ENCODE measurements at regions not wholly inside any gene's neighbourhood (a gene's known extent, or its start where the extent isn't known, plus 50 kb on each side); places are given as distances from the start of the nearest gene placed in this dataset.
"Not testable (repeated sequence)": the region's sequence is repeated elsewhere in the genome, so short reads cannot be mapped to it uniquely, and the experiment has no call there.

GRCh38 chr2:180705122-180705521, 275.3 kb upstream of the UBE2E3 start:
- no peaks in the 10 kb centered on the region for H3K4me1 Mint-ChIP-seq
- no peak overlapping the region for H3K27ac Mint-ChIP-seq
- H3K4me3 Mint-ChIP-seq, result no peak overlapping the region
- ATAC-seq (no peak), DNase-seq (ENCODE audit: low spot score in 2 of 2) (no peak)
- H3K36me3 Mint-ChIP-seq, result no peaks in the 10 kb centered on the region
- no peaks in the 10 kb centered on the region for H3K9me3 Mint-ChIP-seq

GRCh38 chr2:180699657-180700361, 280.6 kb upstream of the UBE2E3 start:
- H3K36me3 Mint-ChIP-seq, result no peaks in the 10 kb centered on the region
- no peaks in the 10 kb centered on the region for H3K9me3 Mint-ChIP-seq
- H3K27ac Mint-ChIP-seq, result no peak overlapping the region
- no peaks in the 10 kb centered on the region for H3K4me1 Mint-ChIP-seq
- peak; percentile 53 for ATAC-seq
- DNase-seq (ENCODE audit: low spot score in 2 of 2), result no peak
- H3K4me3 Mint-ChIP-seq, result no peak overlapping the region

- no peaks in the 10 kb centered on the region for H3K4me1 Mint-ChIP-seq
- DNase-seq (ENCODE audit: low spot score in 2 of 2) (no peak), ATAC-seq (peak; percentile 55)
- H3K27ac Mint-ChIP-seq, result no peak overlapping the region
- no peaks in the 10 kb centered on the region for H3K36me3 Mint-ChIP-seq
- H3K4me3 Mint-ChIP-seq, result no peak overlapping the region
- H3K9me3 Mint-ChIP-seq, result no peaks in the 10 kb centered on the region
Observed at GRCh38 chr2:180698668-180699067, 281.7 kb upstream of the UBE2E3 start.

GRCh38 chr2:180695586-180696401, 284.6 kb upstream of the UBE2E3 start:
- Mint-ChIP-seq H3K4me1 (no peaks in the 10 kb centered on the region), H3K27ac (no peak overlapping the region), H3K9me3 (no peaks in the 10 kb centered on the region), H3K36me3 (no peaks in the 10 kb centered on the region), H3K4me3 (no peak overlapping the region)
- DNase-seq (ENCODE audit: low spot score in 2 of 2) (no peak), ATAC-seq (no peak)

- ATAC-seq (no peak), DNase-seq (ENCODE audit: low spot score in 2 of 2) (no peak)
Observed at GRCh38 chr2:180694445-180695421, 285.7 kb upstream of the UBE2E3 start.

GRCh38 chr2:180692322-180692721, 288.1 kb upstream of the UBE2E3 start:
- ATAC-seq, result no peak
- DNase-seq (ENCODE audit: low spot score in 2 of 2), result no peak
- no peak overlapping the region for H3K4me3 Mint-ChIP-seq
- H3K4me1 Mint-ChIP-seq, result no peaks in the 10 kb centered on the region
- no peak overlapping the region for H3K27ac Mint-ChIP-seq
- H3K36me3 Mint-ChIP-seq, result no peaks in the 10 kb centered on the region
- H3K9me3 Mint-ChIP-seq, result no peaks in the 10 kb centered on the region

More at GRCh38 chr2:180694445-180695421, 285.7 kb upstream of the UBE2E3 start:
- no peaks in the 10 kb centered on the region for H3K36me3 Mint-ChIP-seq
- no peak overlapping the region for H3K4me3 Mint-ChIP-seq
- no peaks in the 10 kb centered on the region for H3K9me3 Mint-ChIP-seq
- H3K27ac Mint-ChIP-seq, result no peak overlapping the region
- H3K4me1 Mint-ChIP-seq, result no peaks in the 10 kb centered on the region

DNA sequence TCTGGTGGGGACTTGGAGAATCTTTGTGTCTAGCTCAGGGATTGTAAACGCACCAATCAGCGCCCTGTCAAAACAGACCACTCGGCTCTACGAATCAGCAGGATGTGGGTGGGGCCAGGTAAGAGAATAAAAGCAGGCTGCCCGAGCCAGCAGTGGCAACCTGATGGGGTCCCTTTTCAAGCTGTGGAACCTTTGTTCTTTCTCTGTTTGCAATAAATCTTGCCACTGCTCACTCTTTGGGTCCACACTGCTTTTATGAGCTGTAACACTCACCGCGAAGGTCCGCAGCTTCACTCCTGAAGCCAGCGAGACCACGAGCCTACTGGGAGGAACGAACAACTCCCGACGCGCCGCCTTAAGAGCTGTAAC, 288.6 kb upstream of the UBE2E3 start:
- H3K4me3 Mint-ChIP-seq; H3K9me3 Mint-ChIP-seq; H3K36me3 Mint-ChIP-seq; DNase-seq (ENCODE audit: low spot score in 2 of 2); H3K4me1 Mint-ChIP-seq; ATAC-seq; H3K27ac Mint-ChIP-seq: not testable (repeated sequence)

DNA sequence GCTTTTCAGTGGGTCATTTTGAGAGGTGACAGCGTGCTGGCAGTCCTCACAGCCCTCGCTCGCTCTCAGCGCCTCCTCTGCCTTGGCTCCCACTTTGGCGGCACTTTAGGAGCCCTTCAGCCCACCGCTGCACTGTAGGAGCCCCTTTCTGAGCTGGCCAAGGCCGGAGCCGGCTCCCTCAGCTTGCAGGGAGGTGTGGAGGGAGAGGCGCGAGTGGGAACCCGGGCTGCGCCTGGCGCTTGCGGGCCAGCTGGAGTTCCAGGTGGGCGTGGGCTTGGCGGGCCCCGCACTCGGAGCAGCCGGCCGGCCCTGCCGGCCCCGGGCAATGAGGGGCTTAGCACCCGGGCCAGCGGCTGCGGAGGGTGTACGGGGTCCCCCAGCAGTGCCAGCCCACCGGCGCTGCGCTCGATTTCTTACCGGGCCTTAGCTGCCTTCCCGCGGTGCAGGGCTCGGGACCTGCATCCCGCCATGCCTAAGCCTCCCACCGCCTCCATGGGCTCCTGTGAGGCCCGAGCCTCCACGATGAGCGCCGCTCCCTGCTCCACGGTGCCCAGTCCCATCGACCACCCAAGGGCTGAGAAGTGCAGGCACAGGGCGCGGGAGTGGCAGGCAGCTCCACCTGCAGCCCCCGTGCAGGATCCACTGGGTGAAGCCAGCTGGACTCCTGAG, 289.1 kb upstream of the UBE2E3 start:
- not testable (repeated sequence) for ATAC-seq; H3K27ac Mint-ChIP-seq; H3K4me3 Mint-ChIP-seq; H3K4me1 Mint-ChIP-seq; DNase-seq (ENCODE audit: low spot score in 2 of 2); H3K9me3 Mint-ChIP-seq; H3K36me3 Mint-ChIP-seq

DNA sequence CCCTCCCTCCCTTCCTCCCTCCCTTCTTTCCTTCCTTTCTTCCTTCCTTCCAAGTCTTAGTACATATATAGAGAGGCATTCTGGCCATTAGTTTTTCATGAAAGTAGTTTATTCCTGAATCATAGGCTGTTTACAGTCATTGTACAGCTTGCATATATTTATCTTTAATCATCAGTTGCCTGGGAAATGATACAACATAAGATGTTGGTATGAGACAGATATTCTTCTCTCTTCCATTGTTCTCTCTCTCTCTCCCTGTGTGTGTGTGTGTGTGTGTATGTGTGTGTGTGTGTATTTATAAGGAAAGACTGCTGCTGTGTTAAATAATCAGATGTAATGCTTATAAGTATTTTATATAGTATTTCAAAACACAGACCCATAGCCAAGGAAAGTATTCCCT, 289.8 kb upstream of the UBE2E3 start:
- ATAC-seq (no peak), DNase-seq (ENCODE audit: low spot score in 2 of 2) (no peak)
- Mint-ChIP-seq H3K9me3 (no peaks in the 10 kb centered on the region), H3K27ac (no peak overlapping the region), H3K4me3 (no peak overlapping the region), H3K36me3 (no peaks in the 10 kb centered on the region), H3K4me1 (no peaks in the 10 kb centered on the region)

- Mint-ChIP-seq H3K4me3 (no peak overlapping the region), H3K27ac (no peak overlapping the region), H3K4me1 (no peaks in the 10 kb centered on the region), H3K36me3 (no peaks in the 10 kb centered on the region), H3K9me3 (no peaks in the 10 kb centered on the region)
- DNase-seq (ENCODE audit: low spot score in 2 of 2), result no peak
- no peak for ATAC-seq
Observed at GRCh38 chr2:180682871-180683270, 297.5 kb upstream of the UBE2E3 start.

GRCh38 chr2:180679693-180680092, 300.7 kb upstream of the UBE2E3 start:
- ATAC-seq, result no peak
- H3K4me1 Mint-ChIP-seq, result no peaks in the 10 kb centered on the region
- DNase-seq (ENCODE audit: low spot score in 2 of 2), result no peak
- H3K9me3 Mint-ChIP-seq, result no peaks in the 10 kb centered on the region
- no peaks in the 10 kb centered on the region for H3K36me3 Mint-ChIP-seq
- H3K27ac Mint-ChIP-seq, result no peak overlapping the region
- H3K4me3 Mint-ChIP-seq, result no peak overlapping the region

DNA sequence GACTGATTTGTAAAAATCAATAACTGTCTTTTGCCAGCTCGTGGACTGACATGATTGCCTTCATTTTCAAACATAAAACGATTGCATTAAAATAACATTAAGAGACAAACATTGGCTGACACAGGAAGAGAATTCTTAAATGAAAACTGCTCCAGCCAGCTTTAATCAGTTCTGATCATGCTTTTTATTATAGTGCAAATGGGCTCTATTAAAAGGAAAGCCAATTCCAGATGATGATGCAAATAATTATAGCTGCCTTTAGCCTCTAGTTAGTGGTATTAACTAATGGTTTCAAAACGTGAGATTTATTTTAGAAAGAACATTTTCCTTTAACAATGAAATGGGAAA, 301.8 kb upstream of the UBE2E3 start:
- no peak overlapping the region for H3K4me3 Mint-ChIP-seq
- DNase-seq (ENCODE audit: low spot score in 2 of 2) (no peak), ATAC-seq (no peak)
- H3K9me3 Mint-ChIP-seq, result no peaks in the 10 kb centered on the region
- no peaks in the 10 kb centered on the region for H3K4me1 Mint-ChIP-seq
- no peak overlapping the region for H3K27ac Mint-ChIP-seq
- no peaks in the 10 kb centered on the region for H3K36me3 Mint-ChIP-seq

DNA sequence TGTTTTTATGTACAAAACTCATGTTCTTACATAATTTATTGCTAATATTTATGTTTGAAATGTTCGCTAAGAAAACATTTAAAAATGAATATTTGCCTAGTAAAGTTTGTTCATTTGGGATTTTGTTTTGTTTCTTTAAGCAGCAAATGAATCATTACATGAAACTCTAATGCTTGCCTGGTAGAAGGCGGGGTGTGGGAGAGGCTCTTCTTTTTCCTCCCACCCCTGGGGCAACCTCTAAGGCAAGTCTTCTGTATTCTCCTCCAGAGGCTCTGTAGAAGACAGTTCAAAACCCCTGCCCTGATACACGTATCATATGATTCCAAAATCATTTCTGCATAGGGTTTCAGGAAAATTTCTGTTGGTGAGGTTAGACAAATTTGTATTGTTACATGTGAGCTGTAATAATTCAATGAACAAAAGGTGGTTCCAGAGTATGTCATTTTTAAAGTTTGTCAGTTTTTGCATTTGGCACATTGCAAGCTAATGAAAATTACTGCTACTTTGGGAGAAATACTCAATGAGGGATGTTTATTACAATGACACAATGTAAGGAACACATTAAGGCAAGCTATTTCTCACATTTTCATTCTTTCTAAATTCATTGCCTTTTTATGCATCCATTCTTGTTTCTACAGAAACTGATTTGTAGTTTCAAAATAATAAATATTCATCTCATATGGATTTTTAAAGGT, 302.3 kb upstream of the UBE2E3 start:
- no peak for DNase-seq (ENCODE audit: low spot score in 2 of 2)
- no peaks in the 10 kb centered on the region for H3K9me3 Mint-ChIP-seq
- H3K4me3 Mint-ChIP-seq, result no peak overlapping the region
- no peak for ATAC-seq
- H3K4me1 Mint-ChIP-seq, result no peaks in the 10 kb centered on the region
- no peak overlapping the region for H3K27ac Mint-ChIP-seq
- no peaks in the 10 kb centered on the region for H3K36me3 Mint-ChIP-seq

DNA sequence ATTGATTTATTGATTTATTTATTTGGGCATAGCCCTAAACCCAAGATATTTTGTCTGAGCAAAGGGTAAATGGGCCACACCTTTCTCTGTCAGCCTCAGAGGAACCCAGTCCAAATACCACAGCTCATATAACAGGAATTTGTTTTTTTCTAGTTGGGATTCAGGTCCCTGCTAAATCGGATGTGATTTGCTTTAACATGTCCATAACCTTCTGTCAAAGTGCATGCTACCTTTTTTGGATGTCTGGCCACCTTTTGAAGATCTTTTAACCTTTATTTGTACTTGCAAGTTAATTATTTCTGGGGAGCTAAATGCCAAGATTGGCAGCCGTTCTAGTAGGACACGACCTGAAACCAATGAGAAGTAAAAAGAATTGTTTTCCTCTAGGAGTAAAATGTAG, 303.2 kb upstream of the UBE2E3 start:
- Mint-ChIP-seq H3K36me3 (no peaks in the 10 kb centered on the region), H3K4me3 (no peak overlapping the region), H3K9me3 (no peaks in the 10 kb centered on the region), H3K27ac (no peak overlapping the region), H3K4me1 (no peaks in the 10 kb centered on the region)
- no peak for ATAC-seq
- DNase-seq (ENCODE audit: low spot score in 2 of 2), result no peak

All from stimulated activated effector memory CD8-positive, alpha-beta T cell treated with anti-CD3 and anti-CD28 coated beads, Interleukin-12 subunit alpha, Interleukin-12 subunit beta, amount 100 ng/mL, for 72 hours (primary cell).